Upper lobe of right lung (tissue), 1 donor: ENCODE measurements at regions not wholly inside any gene's neighbourhood (a gene's known extent, or its start where the extent isn't known, plus 50 kb on each side); places are given as distances from the start of the nearest gene placed in this dataset.
A peak's percentile ranks its signal among the peaks of the same experiment; 100 is the strongest.

ENCODE experiments used
- ATAC-seq: fragments of 200-7000 bp; cut with Tn5 transposase; one replicate; pipeline ENCODE4 v1.9.1; 2020; ENCODE audit warnings: mild to moderate bottlenecking, moderate library complexity
- DNase-seq: peaks from one replicate; pipeline ENCODE4 v3.0.0-alpha.2; 2020
- H3K27ac ChIP-seq: fragments of 200-600 bp; one replicate; pipeline ENCODE4 v1.8.0; 2022
- H3K27me3 ChIP-seq: fragments of 200-600 bp; one replicate; pipeline ENCODE4 v1.8.0; 2022; ENCODE audit warnings: mild to moderate bottlenecking
- H3K36me3 ChIP-seq: fragments of 200-600 bp; one replicate; pipeline ENCODE4 v1.8.0; 2022
- H3K4me1 ChIP-seq: fragments of 200-600 bp; one replicate; pipeline ENCODE4 v1.8.0; 2022
- H3K4me3 ChIP-seq: fragments of 200-600 bp; one replicate; pipeline ENCODE4 v1.8.0; 2022; ENCODE audit warnings: mild to moderate bottlenecking
- H3K9me3 ChIP-seq: fragments of 200-600 bp; one replicate; pipeline ENCODE4 v1.8.0; 2022
- CTCF ChIP-seq: fragments of 200-600 bp; IDR thresholded peaks from one replicate; pipeline ENCODE4 v1.8.0; 2022; ENCODE audit warnings: antibody characterized with exemption
- intact Hi-C: fragments of 100-400 bp; cut with DNase I; formaldehyde crosslinking; loops from one replicate; pipeline ENCODE4 v1.11.0; 2022
- donor health status: DM: no; HTN: yes; CAD: no; lungs with severe emphysema.

DNA sequence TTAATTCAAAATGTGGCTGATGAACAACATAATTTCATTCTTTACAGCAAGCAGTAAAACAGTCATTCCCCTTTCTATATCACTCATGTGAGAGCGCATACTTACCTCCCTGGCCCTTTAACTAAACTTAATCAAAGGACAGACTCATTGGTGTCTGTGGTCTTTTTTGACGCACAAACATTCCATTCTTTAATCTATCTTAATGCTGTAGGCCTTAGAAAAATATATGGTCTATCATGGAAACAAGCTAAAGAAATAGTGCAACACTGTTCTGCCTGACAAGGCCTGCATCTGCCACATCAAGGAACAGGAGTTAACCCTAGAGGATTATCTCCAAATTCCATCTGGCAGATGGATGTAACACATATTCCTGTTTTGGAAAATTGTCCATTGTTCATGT is 878.1 kb downstream of the NLGN4Y start:
- intact Hi-C loops = no loop called here
- Histone ChIP-seq H3K27ac (no peak overlapping the region), H3K9me3 (no peaks in the 10 kb centered on the region), H3K4me1 (no peaks in the 10 kb centered on the region), H3K27me3 (no peaks in the 10 kb centered on the region), H3K4me3 (no peak overlapping the region), H3K36me3 (no peaks in the 10 kb centered on the region)
- no peak for DNase-seq
- TF ChIP-seq CTCF = no peak
- ATAC-seq = no peak

DNA sequence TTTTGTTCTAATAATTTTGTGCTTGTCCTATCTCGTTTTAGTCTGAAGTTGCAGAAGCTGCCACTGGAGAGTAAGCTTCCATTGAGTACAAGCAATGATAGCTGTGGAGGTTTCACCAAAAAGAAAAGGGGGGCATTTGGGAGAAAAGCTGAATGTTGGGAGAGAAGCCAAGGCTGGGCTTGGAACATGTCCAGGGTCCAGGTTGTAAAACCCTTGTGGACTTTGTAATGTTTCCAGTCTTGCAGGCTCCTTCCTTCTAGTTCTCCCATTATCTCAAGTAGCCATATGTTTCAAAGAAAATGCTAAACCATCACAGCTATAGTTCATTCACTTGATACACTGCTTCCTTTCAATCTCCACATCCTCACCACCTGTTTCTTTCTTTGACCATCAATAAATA is 880.2 kb downstream of the NLGN4Y start:
- Histone ChIP-seq H3K4me1 (no peaks in the 10 kb centered on the region), H3K36me3 (no peaks in the 10 kb centered on the region), H3K9me3 (no peaks in the 10 kb centered on the region), H3K27me3 (no peaks in the 10 kb centered on the region), H3K27ac (no peak overlapping the region), H3K4me3 (no peak overlapping the region)
- DNase-seq = no peak
- intact Hi-C loops = no loop called here
- ATAC-seq = no peak
- TF ChIP-seq CTCF = no peak

- no peaks in the 10 kb centered on the region for H3K9me3 ChIP-seq
- no peaks in the 10 kb centered on the region for H3K36me3 ChIP-seq
- no peaks in the 10 kb centered on the region for H3K27me3 ChIP-seq
- DNase-seq (no peak), ATAC-seq (no peak)
- no peak overlapping the region for H3K4me3 ChIP-seq
- H3K27ac ChIP-seq = no peak overlapping the region
- intact Hi-C loops = no loop called here
- H3K4me1 ChIP-seq = no peaks in the 10 kb centered on the region
- TF ChIP-seq CTCF = no peak
Observed at GRCh38 chrY:15415165-15415564, 890.8 kb downstream of the NLGN4Y start.

DNA sequence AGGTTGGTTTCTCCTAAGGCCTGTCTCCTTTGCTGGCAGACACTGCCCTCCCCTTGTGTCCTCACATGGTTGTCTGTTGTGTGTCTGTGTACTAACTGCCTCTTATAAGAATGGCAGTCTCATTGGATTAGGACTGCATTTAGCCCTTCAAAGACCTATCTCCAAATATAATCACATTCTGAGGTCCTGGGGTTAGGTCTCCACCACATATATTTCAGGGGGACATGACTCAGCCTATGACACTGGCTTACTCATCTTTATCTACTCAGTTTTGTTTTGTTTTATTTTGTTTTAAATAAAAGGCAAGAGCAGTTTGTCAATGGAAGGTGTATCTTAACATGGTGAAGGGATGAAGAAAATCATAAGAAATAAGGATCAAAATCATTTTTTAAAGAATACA is 894.3 kb downstream of the NLGN4Y start:
- intact Hi-C loops = no loop called here
- Histone ChIP-seq H3K36me3 (no peaks in the 10 kb centered on the region), H3K4me1 (no peaks in the 10 kb centered on the region), H3K27me3 (no peaks in the 10 kb centered on the region), H3K4me3 (no peak overlapping the region), H3K27ac (no peak overlapping the region), H3K9me3 (no peaks in the 10 kb centered on the region)
- ATAC-seq = no peak
- DNase-seq = no peak
- TF ChIP-seq CTCF = no peak

- peak; percentile 42 for ATAC-seq
- H3K36me3 ChIP-seq = no peaks in the 10 kb centered on the region
Observed at GRCh38 chrY:15424665-15425132, 900.4 kb downstream of the NLGN4Y start.

More at GRCh38 chrY:15424665-15425132, 900.4 kb downstream of the NLGN4Y start:
- Histone ChIP-seq H3K4me1 (no peaks in the 10 kb centered on the region), H3K27me3 (no peaks in the 10 kb centered on the region), H3K4me3 (peak overlapping the region; percentile 48), H3K27ac (peak overlapping the region; percentile 75), H3K9me3 (no peaks in the 10 kb centered on the region)
- intact Hi-C loops = no loop called here
- DNase-seq = no peak
- no peak for TF ChIP-seq CTCF
